H9 (cell line): ENCODE measurements at regions not wholly inside any gene's neighbourhood (a gene's known extent, or its start where the extent isn't known, plus 50 kb on each side); places are given as distances from the start of the nearest gene placed in this dataset.

Experiments
- DNase-seq: peaks from one replicate; pipeline ENCODE4 v3.0.0-alpha.2; 2017
- H2AFZ ChIP-seq: one replicate; pipeline ENCODE4 v1.6.1; 2013; ENCODE audit warnings: mild to moderate bottlenecking, low read length, control low read depth, moderate library complexity
- H2AK5ac ChIP-seq: 2 replicates; pipeline ENCODE4 v1.6.1; 2013; ENCODE audit warnings: low read length, control low read depth, mixed read lengths; ENCODE audit not compliant: insufficient read length
- H2BK120ac ChIP-seq: one replicate; pipeline ENCODE4 v1.6.1; 2013; ENCODE audit warnings: low read depth, mild to moderate bottlenecking, low read length, control low read depth, inconsistent platforms; ENCODE audit not compliant: poor library complexity, severe bottlenecking
- H2BK12ac ChIP-seq: 2 replicates; pipeline ENCODE4 v1.6.1; 2013; ENCODE audit warnings: low read length, control low read depth, mixed read lengths, low read depth; ENCODE audit not compliant: insufficient read length
- H2BK15ac ChIP-seq: 2 replicates; pipeline ENCODE4 v1.6.1; 2013; ENCODE audit warnings: low read depth, low read length, control low read depth
- H2BK20ac ChIP-seq: one replicate; pipeline ENCODE4 v1.6.1; 2013; ENCODE audit warnings: low read depth, mild to moderate bottlenecking, low read length, control low read depth, inconsistent platforms; ENCODE audit not compliant: poor library complexity, severe bottlenecking
- H2BK5ac ChIP-seq: 2 replicates; pipeline ENCODE4 v1.6.1; 2013; ENCODE audit warnings: low read length, control low read depth, mixed read lengths; ENCODE audit not compliant: insufficient read length
- H3K14ac ChIP-seq: 2 replicates; pipeline ENCODE4 v1.6.1; 2013; ENCODE audit warnings: low read length, control low read depth; ENCODE audit not compliant: insufficient read depth
- H3K18ac ChIP-seq: 2 replicates; pipeline ENCODE4 v1.6.1; 2013; ENCODE audit warnings: low read depth, mild to moderate bottlenecking, mixed read lengths, low read length, control low read depth; ENCODE audit not compliant: insufficient read length
- H3K23ac ChIP-seq: 2 replicates; pipeline ENCODE4 v1.6.1; 2013; ENCODE audit warnings: low read length, control low read depth, mixed read lengths, low read depth; ENCODE audit not compliant: insufficient read length
- H3K23me2 ChIP-seq: 2 replicates; pipeline ENCODE4 v1.6.1; 2013; ENCODE audit warnings: low read depth, mild to moderate bottlenecking, mixed read lengths, low read length, control low read depth; ENCODE audit not compliant: insufficient read length, poor library complexity, severe bottlenecking
- H3K27ac ChIP-seq: 2 replicates; pipeline ENCODE4 v1.5.1; 2013; ENCODE audit warnings: low read length, control low read depth, mixed read lengths, low read depth; ENCODE audit not compliant: insufficient read length
- H3K27me3 ChIP-seq: 2 replicates; pipeline ENCODE4 v1.6.1; 2013; ENCODE audit warnings: low read length, control low read depth, inconsistent platforms; ENCODE audit not compliant: insufficient read depth
- H3K4ac ChIP-seq: 2 replicates; pipeline ENCODE4 v1.6.1; 2013; ENCODE audit warnings: low read depth, mild to moderate bottlenecking, control low read depth, inconsistent platforms, low read length, moderate library complexity
- H3K4me1 ChIP-seq: 2 replicates; pipeline ENCODE4 v1.6.1; 2013; ENCODE audit warnings: low read length, control low read depth, inconsistent platforms; ENCODE audit not compliant: insufficient read depth
- H3K4me2 ChIP-seq: 2 replicates; pipeline ENCODE4 v1.6.1; 2013; ENCODE audit warnings: low read length, control low read depth, mixed read lengths; ENCODE audit not compliant: insufficient read length, insufficient read depth
- H3K56ac ChIP-seq: 2 replicates; pipeline ENCODE4 v1.6.1; 2013; ENCODE audit warnings: low read depth, mild to moderate bottlenecking, mixed read lengths, low read length, control low read depth; ENCODE audit not compliant: insufficient read length
- H3K79me1 ChIP-seq: 2 replicates; pipeline ENCODE4 v1.6.1; 2013; ENCODE audit warnings: low read depth, mild to moderate bottlenecking, moderate library complexity, low read length, control low read depth, inconsistent platforms; ENCODE audit not compliant: insufficient read depth, poor library complexity, severe bottlenecking
- H3K79me2 ChIP-seq: 2 replicates; pipeline ENCODE4 v1.6.1; 2013; ENCODE audit warnings: low read length, control low read depth, inconsistent platforms; ENCODE audit not compliant: insufficient read depth
- H3K9ac ChIP-seq: 2 replicates; pipeline ENCODE4 v1.6.1; 2013; ENCODE audit warnings: low read length, control low read depth, mixed read lengths; ENCODE audit not compliant: insufficient read length; ENCODE audit errors: extremely low read depth
- H3K9me3 ChIP-seq: one replicate; pipeline ENCODE4 v1.6.1; 2013; ENCODE audit warnings: low read depth, low read length, inconsistent platforms; ENCODE audit not compliant: control insufficient read depth
- H3T11ph ChIP-seq: one replicate; pipeline ENCODE4 v1.6.1; 2013; ENCODE audit warnings: mild to moderate bottlenecking, low read length, control low read depth, inconsistent platforms
- H4K20me1 ChIP-seq: one replicate; pipeline ENCODE4 v1.6.1; 2013; ENCODE audit not compliant: control insufficient read depth, insufficient read length, insufficient read depth
- H4K5ac ChIP-seq: 2 replicates; pipeline ENCODE4 v1.6.1; 2013; ENCODE audit warnings: low read depth, mild to moderate bottlenecking, mixed read lengths, low read length, control low read depth; ENCODE audit not compliant: insufficient read length
- H4K8ac ChIP-seq: replicated peaks from 2 replicates; pipeline ENCODE4 v1.6.1; 2013; ENCODE audit warnings: low read length, control low read depth, mixed read lengths, low read depth; ENCODE audit not compliant: insufficient read length
- H4K91ac ChIP-seq: 2 replicates; pipeline ENCODE4 v1.6.1; 2013; ENCODE audit warnings: low read depth, mild to moderate bottlenecking, moderate library complexity, mixed read lengths, low read length, control low read depth; ENCODE audit not compliant: insufficient read length
- H3K27ac Mint-ChIP-seq, 3 experiments: 2 replicates in 2 of 3; 3 replicates in 1 of 3; pipeline ENCODE4 v1.8.0; 2020 to 2021; ENCODE audit warnings: mixed read lengths in 3 of 3, mild to moderate bottlenecking in 1 of 3, moderate library complexity in 1 of 3
- H3K27me3 Mint-ChIP-seq: 2 replicates; pipeline ENCODE4 v1.8.0; 2021; ENCODE audit warnings: low read depth, mild to moderate bottlenecking, moderate library complexity, mixed read lengths
- H3K36me3 Mint-ChIP-seq, 3 experiments: 2 replicates in 2 of 3; 3 replicates in 1 of 3; pipeline ENCODE4 v1.8.0; 2020 to 2021; ENCODE audit warnings: low read depth in 3 of 3, mixed read lengths in 3 of 3; ENCODE audit not compliant: insufficient read depth in 1 of 3
- H3K4me1 Mint-ChIP-seq, 2 experiments: 2 replicates each; pipeline ENCODE4 v1.8.0; 2020; ENCODE audit warnings: mixed read lengths in 2 of 2
- H3K4me3 Mint-ChIP-seq, 2 experiments: 2 replicates in 1 of 2; 3 replicates in 1 of 2; pipeline ENCODE4 v1.8.0; 2020 to 2021; ENCODE audit warnings: mild to moderate bottlenecking in 2 of 2, mixed read lengths in 2 of 2, moderate library complexity in 1 of 2
- H3K9me3 Mint-ChIP-seq, 2 experiments: 2 replicates in 1 of 2; 3 replicates in 1 of 2; pipeline ENCODE4 v1.8.0; 2020; ENCODE audit warnings: mild to moderate bottlenecking in 2 of 2, mixed read lengths in 2 of 2, moderate library complexity in 1 of 2
- WGBS: extraction: QIAGEN DNeasy Blood & Tissue Kit; methylation state at CpG from one replicate; pipeline ENCODE4 v1.1.7; 2013; ENCODE audit warnings: missing lambda C conversion rate, low lambda C conversion rate, mixed read lengths; ENCODE audit not compliant: insufficient read length; ENCODE audit errors: extremely low coverage; 5-methylcytosine and 5-hydroxymethylcytosine counted together
- TF ChIP-seq, protein P1 (sequence below): fragments of 200-600 bp; sonication (generic); conservative IDR thresholded peaks from 3 replicates; pipeline ENCODE4 v1.8.0; 2021; ENCODE audit warnings: antibody characterized with exemption, mild to moderate bottlenecking

DNA sequence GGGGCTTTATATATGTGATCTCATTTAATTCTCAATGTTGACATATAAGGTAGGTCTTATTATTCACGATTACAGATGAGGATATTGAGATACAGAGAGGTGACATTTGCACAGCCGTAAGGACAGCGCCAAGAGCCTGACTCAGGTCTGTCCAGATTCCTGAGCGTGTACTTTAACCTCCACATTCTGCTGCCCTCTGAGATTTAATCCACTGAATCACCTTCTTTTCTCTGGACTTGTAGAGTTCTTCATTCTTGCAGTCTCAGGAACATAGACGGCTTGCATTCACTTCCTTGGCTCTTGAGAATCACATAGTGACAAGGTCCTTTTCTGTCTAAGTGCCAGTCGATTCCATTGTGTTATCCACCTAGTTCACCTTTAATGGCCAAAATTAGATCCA lies 141.0 kb upstream of the ARHGAP5 start:
- H2BK120ac ChIP-seq = no peak overlapping the region
- no peak overlapping the region for H3T11ph ChIP-seq
- H4K8ac ChIP-seq = no peak overlapping the region
- H3K4me1 Mint-ChIP-seq = peaks cover 35 to 38% of the 10 kb centered on the region in 2 experiments
- no peak overlapping the region for H3K4ac ChIP-seq
- H3K36me3 Mint-ChIP-seq = no peaks in the 10 kb centered on the region; a peak in 1 of 7 replicates
- no peak overlapping the region for H4K91ac ChIP-seq
- no peak overlapping the region for H3K18ac ChIP-seq
- H3K27ac Mint-ChIP-seq = no peak overlapping the region
- H3K27me3 Mint-ChIP-seq = no peaks in the 10 kb centered on the region; the same call in 1 of the 2 replicates
- H3K27ac ChIP-seq = no peak overlapping the region
- H3K4me3 Mint-ChIP-seq = no peak overlapping the region
- H2BK5ac ChIP-seq = no peak overlapping the region
- H3K4me1 ChIP-seq = peaks cover 10% of the 10 kb centered on the region
- no peak overlapping the region for H3K9ac ChIP-seq
- no peak overlapping the region for H2AFZ ChIP-seq
- H3K23me2 ChIP-seq = no peaks in the 10 kb centered on the region
- no peak overlapping the region for H3K56ac ChIP-seq
- H3K4me2 ChIP-seq = no peak overlapping the region
- no peaks in the 10 kb centered on the region for H4K20me1 ChIP-seq
- H3K27me3 ChIP-seq = peaks cover 5% of the 10 kb centered on the region; the same call in 1 of the 2 replicates
- DNase-seq = no peak
- H4K5ac ChIP-seq = no peak overlapping the region
- H2BK20ac ChIP-seq = no peak overlapping the region
- H3K79me1 ChIP-seq = no peaks in the 10 kb centered on the region
- no peaks in the 10 kb centered on the region for H3K79me2 ChIP-seq
- H3K14ac ChIP-seq = no peak overlapping the region
- WGBS = no CpG with 5 or more reads among the region's 6 CpGs
- H2BK15ac ChIP-seq = no peak overlapping the region
- no peaks in the 10 kb centered on the region for H3K9me3 ChIP-seq
- no peak overlapping the region for H2BK12ac ChIP-seq
- no peaks in the 10 kb centered on the region for H3K9me3 Mint-ChIP-seq
- H2AK5ac ChIP-seq = no peak overlapping the region
- TF ChIP-seq, protein P1, sequence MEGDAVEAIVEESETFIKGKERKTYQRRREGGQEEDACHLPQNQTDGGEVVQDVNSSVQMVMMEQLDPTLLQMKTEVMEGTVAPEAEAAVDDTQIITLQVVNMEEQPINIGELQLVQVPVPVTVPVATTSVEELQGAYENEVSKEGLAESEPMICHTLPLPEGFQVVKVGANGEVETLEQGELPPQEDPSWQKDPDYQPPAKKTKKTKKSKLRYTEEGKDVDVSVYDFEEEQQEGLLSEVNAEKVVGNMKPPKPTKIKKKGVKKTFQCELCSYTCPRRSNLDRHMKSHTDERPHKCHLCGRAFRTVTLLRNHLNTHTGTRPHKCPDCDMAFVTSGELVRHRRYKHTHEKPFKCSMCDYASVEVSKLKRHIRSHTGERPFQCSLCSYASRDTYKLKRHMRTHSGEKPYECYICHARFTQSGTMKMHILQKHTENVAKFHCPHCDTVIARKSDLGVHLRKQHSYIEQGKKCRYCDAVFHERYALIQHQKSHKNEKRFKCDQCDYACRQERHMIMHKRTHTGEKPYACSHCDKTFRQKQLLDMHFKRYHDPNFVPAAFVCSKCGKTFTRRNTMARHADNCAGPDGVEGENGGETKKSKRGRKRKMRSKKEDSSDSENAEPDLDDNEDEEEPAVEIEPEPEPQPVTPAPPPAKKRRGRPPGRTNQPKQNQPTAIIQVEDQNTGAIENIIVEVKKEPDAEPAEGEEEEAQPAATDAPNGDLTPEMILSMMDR = no peak
- H3K23ac ChIP-seq = no peak overlapping the region
